ENCODE measurements at regions not wholly inside any gene's neighbourhood (a gene's known extent, or its start where the extent isn't known, plus 50 kb on each side); places are given as distances from the start of the nearest gene placed in this dataset.

GRCh38 chr13:73287831-73288230 lies 229.0 kb downstream of the KLF5 start:
- no peak for DNase-seq (ENCODE audit: low spot score)

- no peak for DNase-seq (ENCODE audit: low spot score)
Observed at GRCh38 chr13:73286942-73287620, 228.3 kb downstream of the KLF5 start.

- DNase-seq (ENCODE audit: low spot score), result no peak
Observed at GRCh38 chr13:73286177-73286576, 227.4 kb downstream of the KLF5 start.

GRCh38 chr13:73284081-73284874 lies 225.5 kb downstream of the KLF5 start:
- no peak for DNase-seq (ENCODE audit: low spot score)

- DNase-seq (ENCODE audit: low spot score), result no peak
Observed at GRCh38 chr13:73283636-73284035, 224.8 kb downstream of the KLF5 start.

- DNase-seq (ENCODE audit: low spot score), result no peak
Observed at GRCh38 chr13:73281746-73282145, 222.9 kb downstream of the KLF5 start.

- DNase-seq (ENCODE audit: low spot score), result no peak
Observed at GRCh38 chr13:73278186-73278585, 219.4 kb downstream of the KLF5 start.

- DNase-seq (ENCODE audit: low spot score), result no peak
Observed at GRCh38 chr13:73275163-73275562, 216.4 kb downstream of the KLF5 start.

- no peak for DNase-seq (ENCODE audit: low spot score)
Observed at GRCh38 chr13:73274147-73274546, 215.3 kb downstream of the KLF5 start.

GRCh38 chr13:73273745-73274144 lies 214.9 kb downstream of the KLF5 start:
- no peak for DNase-seq (ENCODE audit: low spot score)

- no peak for DNase-seq (ENCODE audit: low spot score)
Observed at GRCh38 chr13:73273276-73273675, 214.5 kb downstream of the KLF5 start.

- DNase-seq (ENCODE audit: low spot score), result no peak
Observed at GRCh38 chr13:73272831-73273230, 214.0 kb downstream of the KLF5 start.

- DNase-seq (ENCODE audit: low spot score), result no peak
Observed at GRCh38 chr13:73268306-73268705, 209.5 kb downstream of the KLF5 start.

- DNase-seq (ENCODE audit: low spot score), result no peak
Observed at GRCh38 chr13:73266640-73267180, 207.9 kb downstream of the KLF5 start.

- no peak for DNase-seq (ENCODE audit: low spot score)
Observed at GRCh38 chr13:73262862-73263627, 204.2 kb downstream of the KLF5 start.

- DNase-seq (ENCODE audit: low spot score), result no peak
Observed at GRCh38 chr13:73261739-73262216, 203.0 kb downstream of the KLF5 start.

- no peak for DNase-seq (ENCODE audit: low spot score)
Observed at GRCh38 chr13:73259061-73260017, 200.5 kb downstream of the KLF5 start.

GRCh38 chr13:73258406-73258805 lies 199.6 kb downstream of the KLF5 start:
- DNase-seq (ENCODE audit: low spot score), result no peak

GRCh38 chr13:73254827-73255226 lies 196.0 kb downstream of the KLF5 start:
- no peak for DNase-seq (ENCODE audit: low spot score)

- no peak for DNase-seq (ENCODE audit: low spot score)
Observed at GRCh38 chr13:73251626-73252265, 192.9 kb downstream of the KLF5 start.

- no peak for DNase-seq (ENCODE audit: low spot score)
Observed at GRCh38 chr13:73250061-73250460, 191.3 kb downstream of the KLF5 start.
